Coronary artery (tissue), 2 donors: ENCODE measurements at regions not wholly inside any gene's neighbourhood (a gene's known extent, or its start where the extent isn't known, plus 50 kb on each side); places are given as distances from the start of the nearest gene placed in this dataset.

Source experiments
- DNase-seq: peaks from one replicate; pipeline ENCODE4 v3.0.0-alpha.2; 2017; ENCODE audit warnings: low spot score
- H3K27ac ChIP-seq, 2 donors: fragments of 200-600 bp; sonication (generic); one replicate each; pipeline ENCODE4 v1.5.1; 2016 to 2019
- H3K4me3 ChIP-seq: fragments of 200-600 bp; sonication (generic); 2 replicates; pipeline ENCODE4 v1.5.1; 2016; ENCODE audit warnings: mild to moderate bottlenecking, moderate library complexity
- TF ChIP-seq, protein P1 (sequence below): fragments of 200-600 bp; sonication (generic); IDR thresholded peaks from one replicate; pipeline ENCODE4 v1.5.1; 2019; ENCODE audit warnings: antibody characterized with exemption

DNA sequence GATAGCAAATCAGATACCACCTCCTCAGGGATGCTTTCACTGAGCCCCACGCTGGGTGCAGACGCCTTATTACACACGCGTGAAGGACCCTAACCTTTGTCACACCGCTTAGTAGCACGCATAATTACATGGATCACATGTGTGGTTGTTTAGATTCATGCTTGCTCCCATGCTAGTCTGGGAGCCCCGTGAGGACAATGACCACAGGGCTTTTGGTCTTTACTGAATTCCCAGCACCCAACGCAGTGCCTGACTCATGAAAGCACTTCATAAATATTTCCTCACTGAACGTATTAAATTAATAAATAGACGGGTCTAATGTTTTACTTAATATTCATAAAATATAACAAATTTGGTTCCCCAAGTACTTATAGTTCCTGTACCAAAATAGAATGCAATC lies 132.5 kb downstream of the ALDH8A1 start:
- no peak overlapping the region for H3K27ac ChIP-seq
- no peak for DNase-seq
- H3K4me3 ChIP-seq = no peak overlapping the region
- TF ChIP-seq, protein P1, sequence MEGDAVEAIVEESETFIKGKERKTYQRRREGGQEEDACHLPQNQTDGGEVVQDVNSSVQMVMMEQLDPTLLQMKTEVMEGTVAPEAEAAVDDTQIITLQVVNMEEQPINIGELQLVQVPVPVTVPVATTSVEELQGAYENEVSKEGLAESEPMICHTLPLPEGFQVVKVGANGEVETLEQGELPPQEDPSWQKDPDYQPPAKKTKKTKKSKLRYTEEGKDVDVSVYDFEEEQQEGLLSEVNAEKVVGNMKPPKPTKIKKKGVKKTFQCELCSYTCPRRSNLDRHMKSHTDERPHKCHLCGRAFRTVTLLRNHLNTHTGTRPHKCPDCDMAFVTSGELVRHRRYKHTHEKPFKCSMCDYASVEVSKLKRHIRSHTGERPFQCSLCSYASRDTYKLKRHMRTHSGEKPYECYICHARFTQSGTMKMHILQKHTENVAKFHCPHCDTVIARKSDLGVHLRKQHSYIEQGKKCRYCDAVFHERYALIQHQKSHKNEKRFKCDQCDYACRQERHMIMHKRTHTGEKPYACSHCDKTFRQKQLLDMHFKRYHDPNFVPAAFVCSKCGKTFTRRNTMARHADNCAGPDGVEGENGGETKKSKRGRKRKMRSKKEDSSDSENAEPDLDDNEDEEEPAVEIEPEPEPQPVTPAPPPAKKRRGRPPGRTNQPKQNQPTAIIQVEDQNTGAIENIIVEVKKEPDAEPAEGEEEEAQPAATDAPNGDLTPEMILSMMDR = no peak

DNA sequence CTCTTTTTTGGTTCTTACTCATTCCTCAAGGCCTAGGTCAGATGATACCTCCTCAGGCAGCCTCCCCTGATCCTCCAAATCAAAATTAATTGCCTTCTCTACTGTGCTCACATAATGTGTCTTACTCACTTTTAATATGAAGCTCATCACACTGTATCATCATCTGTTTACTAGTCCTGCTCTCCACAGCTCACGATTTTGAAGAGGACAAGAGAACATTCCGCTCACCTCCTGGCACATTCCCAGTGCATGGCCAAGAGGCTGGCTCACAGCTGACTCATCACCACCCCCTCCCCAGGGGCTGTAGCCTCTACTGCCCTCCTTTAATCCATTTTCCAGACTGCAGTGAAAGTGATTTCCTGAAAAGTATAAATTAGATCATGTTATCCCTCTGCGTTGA lies 133.1 kb downstream of the ALDH8A1 start:
- TF ChIP-seq, protein P1 = no peak
- DNase-seq = no peak

DNA sequence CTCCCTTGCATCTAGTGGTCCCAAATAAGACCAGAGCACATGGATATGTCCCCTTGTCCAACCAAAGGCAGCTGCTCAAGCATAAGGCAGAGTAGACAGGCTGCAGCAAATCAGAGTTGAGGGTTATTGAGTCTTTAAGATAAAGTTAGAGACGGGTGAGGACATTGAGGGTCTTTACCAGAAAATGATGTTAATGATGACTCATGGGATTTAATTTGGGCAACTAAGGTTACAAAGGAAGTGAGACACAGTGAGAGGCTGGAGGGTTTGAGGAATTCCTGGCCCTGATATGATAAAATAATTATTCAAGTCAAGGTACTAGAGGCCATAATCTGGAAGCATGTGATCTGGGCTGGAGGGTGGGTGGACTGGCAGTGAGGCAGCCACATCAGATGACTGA lies 133.6 kb downstream of the ALDH8A1 start:
- Histone ChIP-seq H3K4me3 (no peak overlapping the region), H3K27ac (no peak overlapping the region)
- DNase-seq = no peak
- TF ChIP-seq, protein P1 = no peak

More for the DNA sequence above, 133.1 kb downstream of the ALDH8A1 start:
- no peak overlapping the region for H3K27ac ChIP-seq
- H3K4me3 ChIP-seq = no peak overlapping the region

DNA sequence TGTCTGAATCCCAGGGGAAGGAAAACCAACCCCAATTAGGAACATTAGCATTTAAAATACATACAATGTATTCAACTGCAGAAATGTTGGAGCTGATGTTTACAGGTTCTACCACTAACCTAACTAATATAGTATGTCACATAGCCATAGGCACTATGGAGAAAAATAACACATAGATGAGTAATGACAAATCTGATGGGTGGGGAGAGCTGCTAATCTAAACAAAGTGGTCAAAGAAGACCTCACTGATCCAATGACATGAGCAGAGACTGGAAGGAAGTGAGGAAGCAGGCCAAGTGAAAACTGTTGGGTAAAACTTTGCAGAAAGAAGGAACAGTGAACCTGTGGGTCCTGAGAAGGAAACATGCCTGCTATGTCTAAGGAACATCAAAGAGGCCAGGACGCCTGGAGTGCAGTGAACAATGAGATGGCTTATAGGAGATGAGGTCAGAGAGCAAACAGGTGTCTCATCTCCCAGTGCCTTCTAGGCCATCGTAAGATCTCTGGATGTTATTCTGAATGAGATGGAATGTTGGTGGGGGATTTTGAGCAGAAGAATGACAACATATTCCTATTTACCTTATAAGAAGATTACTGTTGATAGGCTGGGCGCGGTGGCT lies 135.7 kb downstream of the ALDH8A1 start:
- TF ChIP-seq, protein P1 = no peak
- no peak for DNase-seq
- no peak overlapping the region for H3K4me3 ChIP-seq
- no peak overlapping the region for H3K27ac ChIP-seq

DNA sequence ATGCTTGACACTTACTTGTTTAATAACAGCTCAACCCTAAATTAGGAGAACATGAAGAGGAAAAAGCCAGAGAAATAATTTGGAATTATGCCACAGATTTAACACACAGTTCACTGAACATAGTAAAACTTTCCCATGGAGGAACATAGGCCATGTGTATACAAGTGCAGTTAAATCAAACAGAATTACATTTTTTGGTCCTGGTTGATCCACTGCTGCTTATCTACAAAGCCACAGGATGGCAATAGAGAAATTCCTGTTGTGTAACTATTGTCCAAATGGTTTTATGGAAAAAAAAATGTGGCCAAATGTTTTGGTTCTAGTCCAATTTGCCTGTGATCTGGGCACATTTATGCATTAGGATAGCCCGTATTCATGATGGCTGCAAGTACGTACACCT lies 136.8 kb downstream of the ALDH8A1 start:
- no peak overlapping the region for H3K4me3 ChIP-seq
- TF ChIP-seq, protein P1 = no peak

DNA sequence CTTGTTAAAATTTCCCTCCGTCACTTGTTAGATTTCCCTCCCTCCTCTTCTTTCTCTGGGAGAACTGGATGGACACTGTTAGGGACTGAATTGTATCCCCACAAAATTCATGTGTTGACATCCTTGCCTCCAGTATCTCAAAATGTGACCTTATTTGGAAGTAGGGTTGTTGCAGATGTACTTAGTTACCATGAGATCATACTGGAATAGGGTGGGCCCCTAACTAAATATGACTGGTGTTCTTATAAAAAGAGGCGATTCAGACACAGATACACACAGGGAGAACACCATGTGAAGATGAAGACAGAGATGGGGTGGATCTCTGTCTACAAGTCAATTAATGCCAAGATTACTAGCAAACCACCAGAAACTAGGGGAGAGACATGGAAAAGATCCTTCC lies 139.5 kb downstream of the ALDH8A1 start:
- Histone ChIP-seq H3K27ac (no peak overlapping the region), H3K4me3 (no peak overlapping the region)
- DNase-seq = no peak
- TF ChIP-seq, protein P1 = no peak

More for the DNA sequence above, 136.8 kb downstream of the ALDH8A1 start:
- no peak for DNase-seq
- no peak overlapping the region for H3K27ac ChIP-seq

DNA sequence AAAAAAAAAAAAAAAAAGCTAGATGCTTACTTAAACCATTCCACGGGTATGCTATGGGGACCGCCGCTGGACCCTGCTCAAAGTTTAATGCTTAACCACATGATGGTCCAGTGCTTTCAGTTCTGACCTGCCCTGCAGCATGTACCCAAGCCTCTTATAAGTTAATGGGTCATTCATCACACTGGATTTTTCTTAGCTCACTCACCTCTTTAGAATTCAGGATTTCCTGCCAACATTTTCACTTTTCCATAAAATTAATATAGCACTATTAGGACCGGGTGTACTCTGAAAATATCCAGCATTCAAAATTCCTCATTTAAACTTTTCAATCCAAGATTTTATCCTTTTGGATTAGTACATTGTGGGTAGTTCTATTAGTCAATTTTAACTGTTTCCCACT lies 140.8 kb downstream of the ALDH8A1 start:
- Histone ChIP-seq H3K27ac (no peak overlapping the region), H3K4me3 (no peak overlapping the region)
- TF ChIP-seq, protein P1 = no peak
- no peak for DNase-seq
